Parathyroid adenoma (tissue), 2 donors: ENCODE measurements at regions not wholly inside any gene's neighbourhood (a gene's known extent, or its start where the extent isn't known, plus 50 kb on each side); places are given as distances from the start of the nearest gene placed in this dataset.

Experiments used
- H2AFZ ChIP-seq: fragments of 300-600 bp; sonication (generic); one replicate; pipeline ENCODE4 v1.7.0; 2017; ENCODE audit warnings: antibody characterized with exemption, mild to moderate bottlenecking
- H3K27ac ChIP-seq: fragments of 300-600 bp; sonication (generic); one replicate; pipeline ENCODE4 v1.7.0; 2017
- H3K27me3 ChIP-seq: fragments of 300-600 bp; sonication (generic); one replicate; pipeline ENCODE4 v1.7.0; 2017; ENCODE audit warnings: low read length; ENCODE audit not compliant: control insufficient read depth, insufficient read depth
- H3K36me3 ChIP-seq: fragments of 300-600 bp; sonication (generic); one replicate; pipeline ENCODE4 v1.7.0; 2017; ENCODE audit warnings: low read length; ENCODE audit not compliant: control insufficient read depth, insufficient read depth
- H3K4me1 ChIP-seq: fragments of 300-600 bp; sonication (generic); one replicate; pipeline ENCODE4 v1.7.0; 2017; ENCODE audit warnings: control low read depth
- H3K4me2 ChIP-seq: fragments of 300-600 bp; sonication (generic); one replicate; pipeline ENCODE4 v1.7.0; 2017; ENCODE audit warnings: low read length
- H3K4me3 ChIP-seq: fragments of 300-600 bp; sonication (generic); one replicate; pipeline ENCODE4 v1.7.0; 2017; ENCODE audit warnings: low read depth, low read length
- H3K79me2 ChIP-seq: fragments of 300-600 bp; sonication (generic); one replicate; pipeline ENCODE4 v1.7.0; 2017; ENCODE audit warnings: control low read depth
- H3K9ac ChIP-seq: fragments of 300-600 bp; sonication (generic); one replicate; pipeline ENCODE4 v1.7.0; 2017; ENCODE audit warnings: mild to moderate bottlenecking
- H3K9me3 ChIP-seq: fragments of 300-600 bp; sonication (generic); one replicate; pipeline ENCODE4 v1.7.0; 2017; ENCODE audit warnings: low read length; ENCODE audit not compliant: control insufficient read depth
- TF ChIP-seq, protein P1 (sequence below): fragments of 300-600 bp; sonication (generic); IDR thresholded peaks from one replicate; pipeline ENCODE4 v1.7.0; 2017; ENCODE audit warnings: antibody characterized with exemption, mild to moderate bottlenecking
- donor health status: primary hyperparathyroidism.

DNA sequence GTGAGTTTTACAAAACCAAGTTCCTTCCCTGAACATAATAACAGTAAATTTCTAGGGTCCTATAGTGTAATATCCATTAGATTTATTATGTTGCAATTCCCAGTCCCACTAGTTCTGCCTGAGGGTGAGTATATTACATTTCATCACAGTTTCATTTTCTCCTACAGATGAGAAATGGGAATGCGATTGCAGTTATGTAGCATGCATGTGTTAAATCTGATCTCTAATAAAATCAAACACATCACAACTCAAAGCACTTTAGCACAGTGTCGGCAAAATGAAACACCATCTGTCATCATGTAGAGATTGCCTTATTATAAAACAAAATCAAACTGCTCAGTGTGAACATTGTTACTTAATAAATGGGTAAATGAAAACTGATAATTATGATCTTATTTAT is 180.5 kb upstream of the TOX3 start:
- Histone ChIP-seq H3K9me3 (no peaks in the 10 kb centered on the region), H3K9ac (no peak overlapping the region), H2AFZ (no peak overlapping the region), H3K36me3 (no peaks in the 10 kb centered on the region), H3K4me2 (no peak overlapping the region), H3K4me1 (no peaks in the 10 kb centered on the region), H3K27ac (no peak overlapping the region), H3K4me3 (no peak overlapping the region), H3K79me2 (no peaks in the 10 kb centered on the region), H3K27me3 (no peaks in the 10 kb centered on the region)
- TF ChIP-seq, protein P1, sequence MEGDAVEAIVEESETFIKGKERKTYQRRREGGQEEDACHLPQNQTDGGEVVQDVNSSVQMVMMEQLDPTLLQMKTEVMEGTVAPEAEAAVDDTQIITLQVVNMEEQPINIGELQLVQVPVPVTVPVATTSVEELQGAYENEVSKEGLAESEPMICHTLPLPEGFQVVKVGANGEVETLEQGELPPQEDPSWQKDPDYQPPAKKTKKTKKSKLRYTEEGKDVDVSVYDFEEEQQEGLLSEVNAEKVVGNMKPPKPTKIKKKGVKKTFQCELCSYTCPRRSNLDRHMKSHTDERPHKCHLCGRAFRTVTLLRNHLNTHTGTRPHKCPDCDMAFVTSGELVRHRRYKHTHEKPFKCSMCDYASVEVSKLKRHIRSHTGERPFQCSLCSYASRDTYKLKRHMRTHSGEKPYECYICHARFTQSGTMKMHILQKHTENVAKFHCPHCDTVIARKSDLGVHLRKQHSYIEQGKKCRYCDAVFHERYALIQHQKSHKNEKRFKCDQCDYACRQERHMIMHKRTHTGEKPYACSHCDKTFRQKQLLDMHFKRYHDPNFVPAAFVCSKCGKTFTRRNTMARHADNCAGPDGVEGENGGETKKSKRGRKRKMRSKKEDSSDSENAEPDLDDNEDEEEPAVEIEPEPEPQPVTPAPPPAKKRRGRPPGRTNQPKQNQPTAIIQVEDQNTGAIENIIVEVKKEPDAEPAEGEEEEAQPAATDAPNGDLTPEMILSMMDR: no peak

DNA sequence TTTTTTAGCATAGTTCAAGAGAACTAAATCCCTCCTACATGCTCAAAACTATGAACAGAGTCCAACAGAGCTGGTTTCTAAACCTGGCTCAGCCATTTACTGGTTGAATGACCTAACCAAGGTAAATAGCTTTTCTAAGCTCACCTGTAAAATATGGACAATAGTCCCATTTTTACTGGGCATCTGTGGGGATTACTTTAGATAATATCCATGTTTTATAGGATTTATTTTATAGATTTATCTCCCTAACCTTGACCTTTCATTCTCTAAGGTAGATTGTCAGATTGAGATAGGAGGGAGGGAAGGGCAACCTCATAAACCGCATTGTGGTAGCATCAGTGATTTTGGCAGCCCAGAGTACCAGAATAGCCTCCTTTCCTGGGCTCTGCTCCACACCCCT is 178.5 kb upstream of the TOX3 start:
- Histone ChIP-seq H3K9ac (no peak overlapping the region), H3K36me3 (no peaks in the 10 kb centered on the region), H3K9me3 (no peaks in the 10 kb centered on the region), H3K27ac (no peak overlapping the region), H3K4me1 (no peaks in the 10 kb centered on the region), H3K4me2 (no peak overlapping the region), H3K27me3 (no peaks in the 10 kb centered on the region), H3K79me2 (no peaks in the 10 kb centered on the region), H3K4me3 (no peak overlapping the region), H2AFZ (no peak overlapping the region)
- TF ChIP-seq, protein P1: no peak

DNA sequence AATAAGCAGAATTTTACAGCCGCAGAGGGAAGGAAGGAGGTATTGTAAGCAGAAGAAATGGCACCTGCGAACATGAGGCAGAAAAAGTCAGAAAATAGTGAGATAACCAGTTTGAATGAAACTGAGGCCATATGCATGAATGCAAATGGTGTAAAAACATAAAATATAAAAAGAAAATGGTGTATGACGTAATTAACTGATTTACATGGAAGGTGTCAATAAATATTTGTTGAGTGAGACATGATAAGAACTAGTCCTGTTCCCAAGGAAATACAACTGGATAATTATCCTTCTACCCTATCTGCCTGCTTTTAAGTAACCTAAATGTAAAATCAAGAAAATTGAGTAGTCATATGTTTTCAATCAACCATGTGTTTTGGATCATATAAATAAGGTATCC is 178.1 kb upstream of the TOX3 start:
- Histone ChIP-seq H3K4me2 (no peak overlapping the region), H3K9ac (no peak overlapping the region), H2AFZ (no peak overlapping the region), H3K27me3 (no peaks in the 10 kb centered on the region), H3K36me3 (no peaks in the 10 kb centered on the region), H3K79me2 (no peaks in the 10 kb centered on the region), H3K4me3 (no peak overlapping the region), H3K9me3 (no peaks in the 10 kb centered on the region), H3K27ac (no peak overlapping the region), H3K4me1 (no peaks in the 10 kb centered on the region)
- TF ChIP-seq, protein P1: no peak

DNA sequence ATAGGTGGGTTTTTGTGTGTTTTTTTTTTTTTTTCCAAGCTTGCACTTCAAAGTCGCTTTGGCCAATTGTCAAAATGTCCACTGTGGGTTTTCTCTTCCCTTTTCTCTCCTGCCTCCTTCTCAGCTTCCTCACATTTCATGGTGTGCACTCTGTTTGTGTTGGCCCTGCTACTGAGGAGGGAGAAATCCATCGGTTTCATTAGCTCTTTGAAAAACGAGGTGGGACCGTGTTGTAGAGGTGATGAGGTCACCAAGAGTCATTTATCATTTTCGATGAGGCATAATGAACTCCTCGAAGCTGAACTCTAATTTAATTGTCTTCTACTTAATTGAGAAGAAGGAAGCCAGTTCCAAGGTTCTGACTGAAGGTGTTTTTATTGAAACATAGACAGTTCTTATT is 174.4 kb upstream of the TOX3 start:
- Histone ChIP-seq H3K27ac (no peak overlapping the region), H3K27me3 (no peaks in the 10 kb centered on the region), H3K4me3 (no peak overlapping the region), H3K9me3 (no peaks in the 10 kb centered on the region), H3K4me1 (no peaks in the 10 kb centered on the region), H3K79me2 (no peaks in the 10 kb centered on the region), H3K36me3 (no peaks in the 10 kb centered on the region), H3K9ac (no peak overlapping the region), H2AFZ (no peak overlapping the region), H3K4me2 (no peak overlapping the region)
- TF ChIP-seq, protein P1: no peak

DNA sequence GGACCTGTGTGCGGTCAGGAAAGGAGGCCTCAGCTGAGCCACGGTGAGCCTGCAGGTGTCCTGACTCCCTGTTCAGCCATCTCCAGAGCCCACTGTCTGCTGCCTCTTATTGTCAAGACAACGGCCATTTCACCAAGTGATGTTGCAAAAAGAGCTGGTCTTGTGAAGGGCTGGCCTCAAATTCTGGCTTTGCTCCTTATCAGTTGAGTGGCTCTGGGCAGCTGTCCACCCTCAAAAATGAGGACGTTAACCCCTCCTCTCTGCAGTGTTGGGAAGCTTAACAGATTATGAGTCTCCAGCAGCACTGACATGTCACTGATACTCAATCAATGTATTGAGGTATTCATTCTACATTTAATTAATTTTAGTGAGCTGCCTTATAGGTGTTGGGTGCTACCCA is 171.1 kb upstream of the TOX3 start:
- no peaks in the 10 kb centered on the region for H3K79me2 ChIP-seq
- H3K27me3 ChIP-seq: no peaks in the 10 kb centered on the region
- TF ChIP-seq, protein P1: no peak
- no peak overlapping the region for H3K4me2 ChIP-seq
- no peak overlapping the region for H2AFZ ChIP-seq
- H3K4me1 ChIP-seq: no peaks in the 10 kb centered on the region
- H3K9ac ChIP-seq: no peak overlapping the region
- H3K4me3 ChIP-seq: no peak overlapping the region
- H3K9me3 ChIP-seq: no peaks in the 10 kb centered on the region
- no peak overlapping the region for H3K27ac ChIP-seq
- no peaks in the 10 kb centered on the region for H3K36me3 ChIP-seq
